ENCODE measurements at regions not wholly inside any gene's neighbourhood (a gene's known extent, or its start where the extent isn't known, plus 50 kb on each side); places are given as distances from the start of the nearest gene placed in this dataset.

DNA sequence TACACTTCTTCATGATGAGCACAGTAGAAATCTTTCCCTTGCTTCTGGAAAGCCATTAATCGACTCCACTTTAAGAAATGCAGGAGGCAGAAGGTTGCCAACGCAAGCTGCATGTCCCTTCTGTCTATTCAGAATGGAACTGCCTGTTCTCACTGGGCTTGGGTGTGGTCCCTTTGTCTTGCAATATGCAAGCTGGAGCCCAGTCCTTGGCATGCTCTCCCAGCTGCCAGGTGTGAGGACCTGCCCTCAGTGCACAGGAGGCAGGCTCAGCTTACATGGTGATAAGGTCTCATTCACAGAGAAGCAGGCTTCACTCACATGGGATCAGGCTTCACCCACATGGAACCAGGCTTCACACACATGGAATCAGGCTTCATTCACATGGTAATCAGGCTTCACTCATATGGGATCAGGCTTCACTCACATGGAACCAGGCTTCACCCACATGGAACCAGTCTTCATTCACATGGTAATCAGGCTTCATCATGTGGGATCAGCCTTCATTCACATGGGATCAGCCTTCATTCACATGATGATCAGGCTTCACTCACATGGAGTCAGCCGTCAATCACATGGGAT is 59.2 kb upstream of the USP47 start:
- TF ChIP-seq, protein P1, sequence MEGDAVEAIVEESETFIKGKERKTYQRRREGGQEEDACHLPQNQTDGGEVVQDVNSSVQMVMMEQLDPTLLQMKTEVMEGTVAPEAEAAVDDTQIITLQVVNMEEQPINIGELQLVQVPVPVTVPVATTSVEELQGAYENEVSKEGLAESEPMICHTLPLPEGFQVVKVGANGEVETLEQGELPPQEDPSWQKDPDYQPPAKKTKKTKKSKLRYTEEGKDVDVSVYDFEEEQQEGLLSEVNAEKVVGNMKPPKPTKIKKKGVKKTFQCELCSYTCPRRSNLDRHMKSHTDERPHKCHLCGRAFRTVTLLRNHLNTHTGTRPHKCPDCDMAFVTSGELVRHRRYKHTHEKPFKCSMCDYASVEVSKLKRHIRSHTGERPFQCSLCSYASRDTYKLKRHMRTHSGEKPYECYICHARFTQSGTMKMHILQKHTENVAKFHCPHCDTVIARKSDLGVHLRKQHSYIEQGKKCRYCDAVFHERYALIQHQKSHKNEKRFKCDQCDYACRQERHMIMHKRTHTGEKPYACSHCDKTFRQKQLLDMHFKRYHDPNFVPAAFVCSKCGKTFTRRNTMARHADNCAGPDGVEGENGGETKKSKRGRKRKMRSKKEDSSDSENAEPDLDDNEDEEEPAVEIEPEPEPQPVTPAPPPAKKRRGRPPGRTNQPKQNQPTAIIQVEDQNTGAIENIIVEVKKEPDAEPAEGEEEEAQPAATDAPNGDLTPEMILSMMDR (IDR thresholded peaks at IDR 0.05; ENCODE audit: insufficient read depth, low read depth, low read length) = no peak
- no peak for DNase-seq (ENCODE audit: low read depth)
- CTCF ChIA-PET = interaction anchor here (3.1 kb wide), 1 partner anchor 755 kb away, joined by 9 read pairs; no protein-coding TSS in a partner anchor
- POLR2A ChIA-PET = no interaction called here
- Histone ChIP-seq H3K4me3 (ENCODE audit: low read depth, low read length) (no peak overlapping the region), H3K36me3 (ENCODE audit: control insufficient read depth, insufficient read depth, low read length) (no peaks in the 10 kb centered on the region), H3K27me3 (ENCODE audit: control insufficient read depth, insufficient read depth, low read length) (peaks cover 12% of the 10 kb centered on the region; the same call in 1 of the 2 replicates)

DNA sequence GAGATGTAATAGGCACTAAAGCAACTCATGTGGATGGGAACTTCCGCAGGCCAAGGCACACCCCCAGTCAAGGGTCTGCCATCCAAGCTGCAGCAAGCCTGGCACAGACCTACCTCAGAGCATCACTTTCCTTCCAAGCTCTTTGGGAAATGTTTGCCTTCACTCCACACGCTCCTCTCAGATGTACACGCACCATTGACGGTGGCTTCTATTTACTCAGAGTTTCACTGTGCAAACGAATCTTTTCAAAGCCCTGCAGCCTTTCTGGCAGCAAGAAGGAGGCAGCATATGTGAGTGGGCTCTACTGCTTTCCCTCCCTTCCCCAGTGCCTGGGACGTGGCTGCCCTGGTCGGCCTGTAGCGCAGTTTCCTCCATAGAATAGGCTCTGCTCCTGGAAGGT is 60.9 kb upstream of the USP47 start:
- Histone ChIP-seq H3K4me3 (ENCODE audit: low read depth, low read length) (no peak overlapping the region), H3K27me3 (ENCODE audit: control insufficient read depth, insufficient read depth, low read length) (peaks cover 22% of the 10 kb centered on the region), H3K36me3 (ENCODE audit: control insufficient read depth, insufficient read depth, low read length) (no peaks in the 10 kb centered on the region)
- CTCF ChIA-PET = interaction anchor here (3.1 kb wide), 1 partner anchor 753 kb away, joined by 9 read pairs; no protein-coding TSS in a partner anchor
- TF ChIP-seq, protein P1 (IDR thresholded peaks at IDR 0.05; ENCODE audit: insufficient read depth, low read depth, low read length) = no peak
- POLR2A ChIA-PET = no interaction called here
- DNase-seq (ENCODE audit: low read depth) = no peak

DNA sequence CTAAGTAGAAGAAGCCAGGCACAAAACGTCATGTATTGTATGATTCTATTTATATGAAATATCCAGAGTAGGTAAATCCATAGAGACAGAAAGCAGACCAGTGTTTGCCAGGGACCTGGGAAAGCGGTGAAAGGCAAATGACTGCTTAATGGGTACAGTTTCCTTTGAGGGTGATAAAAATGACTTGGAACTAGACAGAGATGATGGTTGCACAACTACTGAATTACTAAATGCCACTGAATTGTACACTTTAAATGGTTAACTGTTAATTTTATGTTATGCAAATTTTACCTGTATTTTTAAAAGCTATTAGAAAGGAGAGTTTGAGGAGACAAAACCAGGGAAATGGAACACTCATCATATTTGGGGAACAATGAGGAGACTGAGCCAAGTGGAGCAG is 61.8 kb upstream of the USP47 start:
- Histone ChIP-seq H3K27me3 (ENCODE audit: control insufficient read depth, insufficient read depth, low read length) (peaks cover 27% of the 10 kb centered on the region), H3K36me3 (ENCODE audit: control insufficient read depth, insufficient read depth, low read length) (no peaks in the 10 kb centered on the region), H3K4me3 (ENCODE audit: low read depth, low read length) (no peak overlapping the region)
- TF ChIP-seq, protein P1 (IDR thresholded peaks at IDR 0.05; ENCODE audit: insufficient read depth, low read depth, low read length) = no peak
- no peak for DNase-seq (ENCODE audit: low read depth)
- ChIA-PET POLR2A (no interaction called here), CTCF (interaction anchor here (2.5 to 3.1 kb wide), 2 partner anchors 8 to 752 kb away, joined by 9 to 10 read pairs; no protein-coding TSS in a partner anchor)

DNA sequence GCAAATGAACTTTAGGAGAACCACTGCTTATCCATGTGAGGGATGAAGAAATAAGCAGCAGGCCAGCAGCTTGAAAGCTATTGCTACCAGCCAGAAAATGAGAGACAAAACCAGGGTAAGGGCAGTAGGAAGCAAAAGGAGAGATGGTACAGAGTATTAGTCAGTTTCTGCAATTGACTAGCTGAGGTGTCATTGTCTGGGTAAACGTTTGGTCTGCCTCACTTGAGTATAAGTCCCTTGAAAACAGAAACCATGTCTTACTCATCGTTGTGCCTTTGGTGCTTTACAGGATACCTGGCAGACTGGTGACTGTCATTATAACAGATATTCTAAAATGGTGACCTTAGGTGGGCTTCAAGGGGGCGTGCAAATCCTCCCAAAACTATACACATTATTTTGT is 63.9 kb upstream of the USP47 start:
- no peak for DNase-seq (ENCODE audit: low read depth)
- Histone ChIP-seq H3K4me3 (ENCODE audit: low read depth, low read length) (no peak overlapping the region), H3K27me3 (ENCODE audit: control insufficient read depth, insufficient read depth, low read length) (peaks cover 29% of the 10 kb centered on the region), H3K36me3 (ENCODE audit: control insufficient read depth, insufficient read depth, low read length) (no peaks in the 10 kb centered on the region)
- CTCF ChIA-PET = interaction anchor here (1.5 to 2.5 kb wide), 3 partner anchors 10 to 750 kb away, joined by 4 to 10 read pairs (median 6); no protein-coding TSS in a partner anchor
- TF ChIP-seq, protein P1 (IDR thresholded peaks at IDR 0.05; ENCODE audit: insufficient read depth, low read depth, low read length) = no peak
- POLR2A ChIA-PET = no interaction called here

DNA sequence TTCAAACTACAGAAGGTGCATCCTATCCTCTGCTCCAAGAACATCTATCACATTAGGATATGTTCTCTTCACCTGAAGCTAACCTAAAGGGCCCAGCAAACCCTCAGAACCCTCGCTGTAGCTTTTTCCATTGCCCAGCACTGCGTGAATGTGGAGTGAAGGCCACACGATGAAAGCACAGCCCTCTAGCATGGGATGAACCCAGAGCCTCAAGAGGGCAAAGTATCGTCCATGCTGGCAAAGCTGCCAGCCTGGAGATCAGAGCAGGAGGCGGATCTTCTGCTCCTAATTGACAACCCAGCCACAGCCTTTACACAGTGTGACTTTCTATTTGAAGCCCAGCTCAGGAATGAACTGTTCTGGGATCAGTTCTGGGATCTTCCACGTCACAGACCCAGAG is 65.1 kb upstream of the USP47 start:
- Histone ChIP-seq H3K36me3 (ENCODE audit: control insufficient read depth, insufficient read depth, low read length) (no peaks in the 10 kb centered on the region), H3K4me3 (ENCODE audit: low read depth, low read length) (no peak overlapping the region), H3K27me3 (ENCODE audit: control insufficient read depth, insufficient read depth, low read length) (peaks cover 30% of the 10 kb centered on the region)
- TF ChIP-seq, protein P1 (IDR thresholded peaks at IDR 0.05; ENCODE audit: insufficient read depth, low read depth, low read length) = no peak
- CTCF ChIA-PET = interaction anchor here (1.5 to 2.7 kb wide), 4 partner anchors 11 to 749 kb away, joined by 4 to 20 read pairs (median 6); no protein-coding TSS in a partner anchor
- POLR2A ChIA-PET = interaction anchor here (0.8 kb wide), 1 partner anchor 480 kb away, joined by 3 read pairs; no protein-coding TSS in a partner anchor
- no peak for DNase-seq (ENCODE audit: low read depth)

All from BJ (cell line).